ENCODE measurements at regions not wholly inside any gene's neighbourhood (a gene's known extent, or its start where the extent isn't known, plus 50 kb on each side); places are given as distances from the start of the nearest gene placed in this dataset.

DNA sequence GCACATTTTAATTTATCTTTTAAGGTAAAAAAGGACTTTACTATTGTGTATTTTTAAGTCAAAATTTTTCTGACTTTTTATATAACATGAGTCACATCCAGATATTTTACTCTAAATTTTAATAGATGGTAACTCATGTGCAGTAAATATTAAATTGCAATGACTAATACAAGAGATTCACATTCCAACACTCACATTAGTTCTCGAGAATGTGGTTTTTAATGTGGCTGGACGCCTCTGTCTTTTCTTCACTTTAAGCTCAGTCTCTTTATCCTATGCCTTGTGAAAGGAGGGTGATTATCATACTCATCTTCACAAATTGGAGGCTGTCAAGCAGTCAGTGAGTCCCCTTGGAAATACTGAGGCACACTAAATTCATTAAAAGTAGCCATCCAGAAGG is 315.6 kb downstream of the HS3ST3B1 start:
- Mint-ChIP-seq H3K27me3 (no peaks in the 10 kb centered on the region), H3K27ac (no peak overlapping the region), H3K4me3 (no peak overlapping the region), H3K36me3 (no peaks in the 10 kb centered on the region), H3K9me3 (ENCODE audit: low read depth) (no peaks in the 10 kb centered on the region), H3K4me1 (no peaks in the 10 kb centered on the region)
- DNase-seq (no peak), ATAC-seq (no peak)
- CTCF ChIA-PET, result no interaction called here

DNA sequence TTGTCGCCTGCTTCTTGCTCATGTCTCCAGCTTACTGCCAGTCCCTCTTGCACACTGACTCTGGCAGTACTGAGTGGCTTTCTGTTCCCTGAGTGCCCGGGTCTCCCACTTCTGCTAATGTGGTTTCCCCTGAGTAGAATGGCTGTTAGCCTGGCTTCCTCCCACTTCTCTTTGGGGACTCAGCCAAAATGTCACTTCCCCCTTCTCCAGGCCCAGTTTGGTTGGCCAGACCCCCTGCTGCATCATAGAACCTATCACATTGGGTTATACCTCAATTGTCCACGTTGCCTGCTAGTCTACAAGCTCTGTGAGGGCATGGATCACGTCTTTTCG is 304.4 kb downstream of the HS3ST3B1 start:
- peaks cover 5% of the 10 kb centered on the region for H3K4me1 Mint-ChIP-seq
- DNase-seq (no peak), ATAC-seq (no peak)
- H3K27me3 Mint-ChIP-seq, result peaks cover 2% of the 10 kb centered on the region
- H3K9me3 Mint-ChIP-seq (ENCODE audit: low read depth), result no peaks in the 10 kb centered on the region
- no peak overlapping the region for H3K4me3 Mint-ChIP-seq
- CTCF ChIA-PET, result interaction anchor here (1.3 kb wide), 1 partner anchor 10 kb away, joined by 3 read pairs; no protein-coding TSS in a partner anchor
- H3K36me3 Mint-ChIP-seq, result no peaks in the 10 kb centered on the region
- no peak overlapping the region for H3K27ac Mint-ChIP-seq

DNA sequence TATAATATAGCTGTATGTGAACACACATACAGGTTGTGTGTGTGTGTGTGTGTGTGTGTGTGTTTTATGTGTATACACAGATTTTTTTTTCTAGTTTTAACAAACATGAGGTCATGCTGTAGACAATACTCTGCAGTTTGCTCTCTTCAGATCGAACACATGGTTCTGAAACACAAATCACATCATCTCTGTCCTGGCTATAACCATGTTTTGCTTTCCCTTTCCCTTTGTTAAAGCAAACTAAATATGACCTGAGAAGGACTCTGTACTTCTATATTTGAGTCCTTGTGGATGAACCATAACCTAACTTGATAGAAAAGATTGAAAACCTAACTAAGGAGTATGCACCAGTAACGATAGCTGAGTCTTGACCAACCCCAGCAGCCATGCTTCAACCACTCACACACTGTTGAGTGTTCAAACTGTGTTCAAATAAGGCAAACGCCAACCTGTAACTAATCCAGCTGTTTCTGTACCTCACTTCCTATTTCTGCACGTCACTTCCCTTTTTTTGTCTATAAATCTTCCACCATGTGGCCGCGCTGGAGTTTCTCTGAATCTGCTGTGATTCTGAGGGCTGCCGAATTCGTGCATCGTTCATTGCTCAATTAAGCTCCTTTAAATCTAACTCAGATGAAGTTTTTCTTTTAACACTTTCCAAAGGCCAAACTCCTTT is 303.8 kb downstream of the HS3ST3B1 start:
- peaks cover 5% of the 10 kb centered on the region for H3K4me1 Mint-ChIP-seq
- DNase-seq (no peak), ATAC-seq (no peak)
- CTCF ChIA-PET, result interaction anchor here (1.3 kb wide), 1 partner anchor 11 kb away, joined by 3 read pairs; no protein-coding TSS in a partner anchor
- H3K9me3 Mint-ChIP-seq (ENCODE audit: low read depth), result no peaks in the 10 kb centered on the region
- no peak overlapping the region for H3K27ac Mint-ChIP-seq
- no peak overlapping the region for H3K4me3 Mint-ChIP-seq
- no peaks in the 10 kb centered on the region for H3K36me3 Mint-ChIP-seq
- peaks cover 2% of the 10 kb centered on the region for H3K27me3 Mint-ChIP-seq

DNA sequence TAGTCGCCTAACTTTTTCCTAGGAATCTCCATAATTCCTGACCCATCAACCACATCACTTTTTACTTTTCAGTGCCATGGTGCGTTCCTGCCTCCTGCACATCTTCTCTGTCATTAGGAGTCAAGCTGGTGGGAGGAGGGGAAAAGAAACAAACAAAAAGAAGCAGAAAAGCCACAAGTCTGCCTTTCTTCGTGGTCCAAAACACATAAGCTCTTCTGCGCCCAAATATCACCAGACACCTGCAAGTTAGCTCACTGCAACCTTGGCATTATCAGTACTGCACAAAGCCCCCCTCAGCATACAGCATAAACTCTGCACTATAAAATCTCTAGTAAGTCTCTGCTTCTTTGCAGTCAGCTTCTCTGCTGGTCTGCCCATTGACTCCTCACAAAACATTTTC is 295.3 kb downstream of the HS3ST3B1 start:
- CTCF ChIA-PET, result no interaction called here
- H3K9me3 Mint-ChIP-seq (ENCODE audit: low read depth), result no peaks in the 10 kb centered on the region
- H3K27ac Mint-ChIP-seq, result no peak overlapping the region

DNA sequence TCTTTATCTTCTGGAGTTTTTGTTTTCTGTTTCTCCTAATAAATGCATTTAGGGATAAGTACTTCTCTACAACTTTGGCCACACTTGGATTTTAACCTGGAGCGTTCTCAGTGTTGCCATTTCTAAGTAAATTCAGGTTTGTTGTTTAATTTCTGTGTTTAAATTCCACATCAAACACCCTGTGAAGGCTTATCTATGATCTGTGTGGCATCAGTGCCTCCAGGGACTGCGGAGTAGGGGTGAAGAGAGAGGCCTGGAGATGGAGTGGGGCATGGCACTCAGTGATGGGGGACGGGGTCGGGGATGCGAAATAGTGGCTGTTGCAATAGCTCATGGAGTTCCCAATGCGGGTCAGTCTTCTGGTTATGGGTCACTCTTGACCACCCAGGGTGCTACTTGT is 294.8 kb downstream of the HS3ST3B1 start:
- DNase-seq (no peak), ATAC-seq (no peak)
- Mint-ChIP-seq H3K4me1 (no peaks in the 10 kb centered on the region), H3K9me3 (ENCODE audit: low read depth) (no peaks in the 10 kb centered on the region), H3K36me3 (no peaks in the 10 kb centered on the region), H3K27ac (no peak overlapping the region), H3K4me3 (no peak overlapping the region), H3K27me3 (peaks cover 7% of the 10 kb centered on the region)
- CTCF ChIA-PET, result no interaction called here

More for the DNA sequence above, 295.3 kb downstream of the HS3ST3B1 start:
- ATAC-seq, result no peak
- DNase-seq, result no peak
- no peaks in the 10 kb centered on the region for H3K4me1 Mint-ChIP-seq
- H3K36me3 Mint-ChIP-seq, result no peaks in the 10 kb centered on the region
- no peak overlapping the region for H3K4me3 Mint-ChIP-seq
- H3K27me3 Mint-ChIP-seq, result peaks cover 7% of the 10 kb centered on the region

DNA sequence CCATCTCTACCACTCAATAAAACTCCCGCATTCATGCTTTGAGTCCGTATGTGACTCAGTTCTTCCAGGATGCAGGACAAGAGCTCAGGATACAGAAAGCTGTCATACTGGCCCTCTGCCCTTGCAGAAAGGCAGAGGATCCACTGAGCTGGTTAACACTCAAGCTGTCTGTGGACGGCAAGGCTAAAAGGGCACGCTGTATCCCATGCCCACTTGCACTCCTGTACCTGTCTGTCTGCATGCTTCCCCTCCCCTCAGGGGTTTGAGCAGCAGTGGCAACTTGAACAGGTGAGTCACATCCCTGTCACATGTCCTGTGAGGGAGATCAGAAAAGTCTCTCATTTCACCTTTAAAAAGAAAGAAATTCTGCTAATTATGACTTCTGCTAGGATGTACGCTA is 293.8 kb downstream of the HS3ST3B1 start:
- CTCF ChIA-PET, result no interaction called here
- ATAC-seq (no peak), DNase-seq (no peak)
- H3K27ac Mint-ChIP-seq, result no peak overlapping the region
- peaks cover 5% of the 10 kb centered on the region for H3K27me3 Mint-ChIP-seq
- H3K4me3 Mint-ChIP-seq, result no peak overlapping the region
- no peaks in the 10 kb centered on the region for H3K36me3 Mint-ChIP-seq
- H3K4me1 Mint-ChIP-seq, result no peaks in the 10 kb centered on the region
- H3K9me3 Mint-ChIP-seq (ENCODE audit: low read depth), result no peaks in the 10 kb centered on the region

DNA sequence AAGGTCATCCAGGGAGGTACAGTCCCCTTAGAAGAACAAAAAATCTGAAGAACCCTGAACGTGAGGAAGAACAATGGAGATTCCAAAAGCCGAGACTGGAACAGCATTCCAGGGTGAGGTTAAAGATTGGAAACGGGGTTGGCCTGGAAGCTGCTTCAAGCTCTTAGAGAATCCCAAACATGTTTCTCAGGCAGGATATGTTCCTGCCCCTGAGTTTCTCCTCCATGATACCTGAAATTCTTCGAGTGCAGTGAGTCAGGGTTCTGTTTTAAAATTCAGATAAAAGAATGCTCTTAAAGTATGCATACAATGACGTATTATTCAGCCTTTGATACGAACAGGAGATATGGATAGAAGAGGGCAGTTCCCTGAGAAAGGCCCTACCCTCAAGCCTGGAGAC is 293.1 kb downstream of the HS3ST3B1 start:
- CTCF ChIA-PET, result no interaction called here
- H3K27me3 Mint-ChIP-seq, result peaks cover 5% of the 10 kb centered on the region
- H3K4me3 Mint-ChIP-seq, result no peak overlapping the region
- H3K27ac Mint-ChIP-seq, result no peak overlapping the region
- ATAC-seq, result no peak
- H3K4me1 Mint-ChIP-seq, result no peaks in the 10 kb centered on the region
- no peaks in the 10 kb centered on the region for H3K36me3 Mint-ChIP-seq
- no peaks in the 10 kb centered on the region for H3K9me3 Mint-ChIP-seq (ENCODE audit: low read depth)
- DNase-seq, result no peak

DNA sequence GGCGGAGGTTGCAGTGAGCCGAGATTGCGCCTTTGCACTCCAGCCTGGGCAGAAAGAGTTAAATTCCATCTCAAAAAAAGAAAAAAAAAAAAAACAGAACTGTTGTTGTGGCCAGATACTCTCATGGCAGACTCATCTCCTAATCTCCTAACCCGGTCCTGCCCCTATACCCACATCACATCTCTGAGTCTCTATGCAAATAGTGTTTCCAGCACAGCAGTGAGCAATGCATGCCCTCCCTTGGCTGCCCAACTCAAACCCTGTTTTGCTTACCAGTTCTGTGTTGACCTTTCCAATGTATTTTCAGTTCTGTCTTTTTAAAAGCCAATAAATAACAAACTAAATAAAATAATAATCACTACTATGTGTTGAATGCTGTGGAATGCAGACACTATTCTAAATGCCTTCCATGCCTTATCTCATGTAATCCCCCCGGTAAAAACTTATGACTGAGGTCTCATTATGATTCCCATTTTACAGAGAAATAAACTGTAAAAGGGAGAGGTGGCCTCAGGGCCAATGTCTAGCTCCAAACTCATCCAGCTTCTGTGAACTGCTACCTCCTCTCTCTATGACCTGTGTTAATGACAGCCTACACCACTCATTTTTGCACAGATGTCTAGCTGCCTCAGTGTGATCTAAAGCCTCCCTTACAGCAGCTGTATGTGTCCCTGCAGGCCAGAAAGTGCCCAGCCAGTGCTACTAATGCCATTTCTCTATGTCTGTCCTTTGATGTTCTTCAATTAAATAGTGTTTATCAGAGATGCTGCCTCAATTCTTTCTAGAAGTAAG is 289.8 kb downstream of the HS3ST3B1 start:
- no peaks in the 10 kb centered on the region for H3K9me3 Mint-ChIP-seq (ENCODE audit: low read depth)
- DNase-seq (no peak), ATAC-seq (no peak)
- H3K36me3 Mint-ChIP-seq, result no peaks in the 10 kb centered on the region
- peaks cover 1% of the 10 kb centered on the region for H3K27me3 Mint-ChIP-seq
- no peak overlapping the region for H3K4me3 Mint-ChIP-seq
- no peaks in the 10 kb centered on the region for H3K4me1 Mint-ChIP-seq
- CTCF ChIA-PET, result interaction anchor here (0.7 kb wide), 1 partner anchor 15 kb away, joined by 4 read pairs; no protein-coding TSS in a partner anchor
- H3K27ac Mint-ChIP-seq, result no peak overlapping the region

DNA sequence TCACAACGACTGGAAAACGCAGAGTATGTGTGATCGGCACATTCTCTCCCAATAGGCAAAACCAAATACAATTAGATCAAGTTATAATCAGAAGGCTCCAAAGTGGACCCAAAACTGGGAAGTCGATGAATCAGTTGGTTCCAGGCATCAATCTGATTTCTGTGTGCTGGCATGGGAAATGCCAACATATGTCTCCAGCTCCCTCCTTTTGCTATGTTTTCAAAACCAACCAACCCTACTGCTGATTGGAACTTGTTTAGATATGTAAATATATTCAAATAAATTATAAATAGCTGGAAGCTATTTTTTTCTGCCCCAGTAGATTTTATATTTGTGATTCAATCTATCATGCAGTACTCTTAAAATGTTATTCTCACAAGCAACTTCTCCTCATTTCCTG is 284.2 kb downstream of the HS3ST3B1 start:
- ATAC-seq (no peak), DNase-seq (no peak)
- Mint-ChIP-seq H3K4me3 (no peak overlapping the region), H3K36me3 (no peaks in the 10 kb centered on the region), H3K27me3 (no peaks in the 10 kb centered on the region), H3K27ac (no peak overlapping the region), H3K4me1 (no peaks in the 10 kb centered on the region), H3K9me3 (ENCODE audit: low read depth) (no peaks in the 10 kb centered on the region)
- CTCF ChIA-PET, result no interaction called here

DNA sequence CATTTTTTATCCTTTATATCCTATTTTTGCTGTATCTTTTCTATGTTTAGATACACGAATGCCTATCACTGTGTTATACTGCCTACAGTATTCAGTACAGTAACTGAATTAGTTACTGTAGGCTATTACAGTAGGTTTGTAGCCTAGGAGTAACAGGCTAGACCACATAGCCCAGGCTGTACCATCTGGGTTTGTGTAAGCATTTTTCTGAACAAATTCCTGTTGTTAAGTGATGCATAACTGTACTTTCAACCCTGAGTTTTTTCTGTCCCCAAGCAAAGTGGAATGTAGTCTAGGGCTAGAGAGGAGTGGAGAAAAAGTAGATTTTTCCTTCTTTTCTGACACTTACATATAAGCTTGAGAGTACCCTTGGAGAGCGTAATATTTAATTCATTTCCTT is 282.1 kb downstream of the HS3ST3B1 start:
- no peak overlapping the region for H3K4me3 Mint-ChIP-seq
- no peak overlapping the region for H3K27ac Mint-ChIP-seq
- DNase-seq, result no peak
- CTCF ChIA-PET, result no interaction called here
- ATAC-seq, result no peak
- H3K36me3 Mint-ChIP-seq, result no peaks in the 10 kb centered on the region
- no peaks in the 10 kb centered on the region for H3K4me1 Mint-ChIP-seq
- no peaks in the 10 kb centered on the region for H3K9me3 Mint-ChIP-seq (ENCODE audit: low read depth)
- no peaks in the 10 kb centered on the region for H3K27me3 Mint-ChIP-seq

DNA sequence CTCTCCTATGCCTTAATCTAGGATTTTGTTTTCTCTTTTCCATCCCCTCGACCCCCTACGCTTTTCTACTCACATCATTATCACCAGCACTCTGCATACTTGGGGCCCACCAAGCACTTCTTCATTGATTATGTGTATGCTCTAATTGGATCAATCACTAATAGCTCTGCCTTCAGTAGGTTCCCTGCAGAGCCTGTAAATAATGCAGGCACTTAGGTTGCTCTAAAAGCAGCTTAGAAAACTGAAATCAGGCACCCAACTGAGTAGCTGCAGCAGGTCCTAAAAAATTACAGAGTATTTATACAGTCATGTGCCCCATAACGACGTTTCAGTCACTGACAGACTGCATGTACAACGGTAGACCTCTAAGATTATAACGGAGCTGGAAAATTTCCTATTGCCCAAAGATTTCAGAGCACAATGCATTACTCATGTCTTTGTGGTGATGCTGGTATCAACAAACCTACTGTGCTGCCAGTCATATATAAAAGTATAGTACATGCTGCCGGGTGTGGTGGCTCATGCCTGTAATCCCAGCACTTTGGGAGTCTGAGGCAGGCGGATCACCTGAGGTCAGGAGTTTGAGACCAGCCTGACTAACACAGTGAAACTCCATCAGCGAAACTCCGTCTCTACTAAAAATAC is 280.4 kb downstream of the HS3ST3B1 start:
- H3K9me3 Mint-ChIP-seq (ENCODE audit: low read depth), result no peaks in the 10 kb centered on the region
- no peaks in the 10 kb centered on the region for H3K4me1 Mint-ChIP-seq
- H3K27me3 Mint-ChIP-seq, result no peaks in the 10 kb centered on the region
- CTCF ChIA-PET, result interaction anchor here (0.6 kb wide), 1 partner anchor 75 kb away, joined by 3 read pairs; no protein-coding TSS in a partner anchor
- DNase-seq (no peak), ATAC-seq (no peak)
- no peak overlapping the region for H3K4me3 Mint-ChIP-seq
- no peak overlapping the region for H3K27ac Mint-ChIP-seq
- no peaks in the 10 kb centered on the region for H3K36me3 Mint-ChIP-seq

DNA sequence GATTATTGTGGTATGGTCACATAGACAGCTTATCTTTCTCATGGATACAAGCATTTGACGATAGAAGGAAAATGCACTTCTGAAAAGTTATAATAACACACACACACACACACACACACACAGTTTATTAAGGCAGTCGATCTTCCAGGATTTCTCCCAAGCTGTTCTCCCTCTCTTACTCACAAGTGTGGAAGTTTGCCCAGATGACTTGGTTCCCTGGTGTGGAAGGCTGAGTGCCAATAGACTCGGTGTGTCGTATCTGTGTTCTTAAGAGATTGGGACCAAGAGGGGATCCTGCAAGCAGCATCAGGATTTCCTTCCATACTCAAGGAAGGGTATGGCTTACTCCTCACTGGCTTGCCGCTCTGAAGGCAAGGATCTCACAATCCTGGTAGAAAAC is 279.6 kb downstream of the HS3ST3B1 start:
- Mint-ChIP-seq H3K36me3 (no peaks in the 10 kb centered on the region), H3K9me3 (ENCODE audit: low read depth) (no peaks in the 10 kb centered on the region), H3K4me1 (no peaks in the 10 kb centered on the region), H3K27ac (no peak overlapping the region), H3K4me3 (no peak overlapping the region), H3K27me3 (no peaks in the 10 kb centered on the region)
- no peak for DNase-seq
- ATAC-seq, result no peak
- CTCF ChIA-PET, result no interaction called here

DNA sequence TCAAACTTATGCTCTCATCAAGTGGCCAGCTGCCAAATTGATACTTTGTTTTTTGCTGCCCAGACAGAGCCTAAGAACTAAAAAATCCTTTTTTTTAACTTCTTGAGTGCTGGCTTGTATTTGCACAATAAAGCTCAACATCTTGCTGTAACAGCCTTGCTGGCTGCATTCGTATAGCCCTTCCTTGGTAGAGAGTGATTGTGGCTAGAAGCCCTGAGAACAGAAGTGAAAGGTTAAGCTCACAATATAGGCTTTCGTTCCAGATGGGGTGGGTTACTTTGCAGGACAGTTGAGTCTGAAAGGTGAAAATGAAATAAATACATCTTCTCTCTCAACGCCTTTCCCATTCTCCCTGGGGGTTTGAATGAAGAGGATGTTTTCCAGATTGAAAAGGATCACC is 278.8 kb downstream of the HS3ST3B1 start:
- Mint-ChIP-seq H3K27me3 (no peaks in the 10 kb centered on the region), H3K4me1 (no peaks in the 10 kb centered on the region), H3K9me3 (ENCODE audit: low read depth) (no peaks in the 10 kb centered on the region), H3K36me3 (no peaks in the 10 kb centered on the region), H3K4me3 (no peak overlapping the region), H3K27ac (no peak overlapping the region)
- ATAC-seq, result no peak
- no peak for DNase-seq
- CTCF ChIA-PET, result no interaction called here

DNA sequence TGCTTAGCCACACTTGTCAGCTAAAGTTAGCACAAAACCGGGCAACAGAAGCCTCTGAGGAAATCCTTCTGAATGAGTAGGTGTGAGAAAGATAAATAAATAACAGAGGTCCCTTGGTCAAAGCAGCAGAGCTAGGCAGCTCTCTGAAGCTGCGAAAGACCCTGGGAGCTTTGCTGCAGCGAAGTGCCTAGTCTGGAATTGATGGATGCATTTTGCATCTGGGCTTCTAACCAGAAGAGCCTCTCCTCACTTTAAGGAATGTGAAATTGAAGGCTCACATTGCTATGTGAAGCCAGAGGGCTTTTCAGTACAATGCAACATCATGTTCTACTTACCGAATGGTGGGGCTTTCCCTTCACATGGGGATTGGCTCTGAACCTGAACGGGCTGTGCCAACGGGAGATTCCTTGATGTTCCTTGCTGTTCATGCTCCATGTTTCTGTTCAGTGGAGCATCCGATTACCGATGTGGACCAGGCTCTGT is 274.6 kb downstream of the HS3ST3B1 start:
- H3K4me3 Mint-ChIP-seq, result no peak overlapping the region

More for the DNA sequence above, 274.6 kb downstream of the HS3ST3B1 start:
- Mint-ChIP-seq H3K27ac (no peak overlapping the region), H3K9me3 (ENCODE audit: low read depth) (no peaks in the 10 kb centered on the region), H3K27me3 (no peaks in the 10 kb centered on the region), H3K36me3 (no peaks in the 10 kb centered on the region), H3K4me1 (no peaks in the 10 kb centered on the region)
- no peak for ATAC-seq
- no peak for DNase-seq
- CTCF ChIA-PET, result interaction anchor here (0.5 kb wide), 1 partner anchor 15 kb away, joined by 4 read pairs; no protein-coding TSS in a partner anchor

Data from activated CD8-positive, alpha-beta memory T cell treated with anti-CD3 and anti-CD28 coated beads, Interleukin-2, amount 10 ng/mL, durations not matched to agents 7 days and 5 days (primary cell).